Smooth muscle cell (in vitro differentiated cells): ENCODE measurements at regions not wholly inside any gene's neighbourhood (a gene's known extent, or its start where the extent isn't known, plus 50 kb on each side); places are given as distances from the start of the nearest gene placed in this dataset.

ENCODE experiments used
- DNase-seq: peaks from one replicate; lab custom pipeline; 2025; ENCODE audit not compliant: unreplicated experiment; lab: John Stamatoyannopoulos, UW
- H2AFZ ChIP-seq: fragments of 200-600 bp; sonication (generic); 2 replicates; pipeline ENCODE4 v1.6.0; 2016; ENCODE audit warnings: antibody characterized with exemption, low read depth, mild to moderate bottlenecking
- H3F3A ChIP-seq: fragments of 200-600 bp; sonication (generic); 2 replicates; pipeline ENCODE4 v1.6.0; 2017; ENCODE audit warnings: antibody characterized with exemption, low read depth
- H3K27ac ChIP-seq: fragments of 200-600 bp; sonication (generic); 2 replicates; pipeline ENCODE4 v1.5.1; 2016; ENCODE audit warnings: low read depth, mild to moderate bottlenecking
- H3K27me3 ChIP-seq: fragments of 200-600 bp; sonication (generic); 2 replicates; pipeline ENCODE4 v1.6.1; 2016; ENCODE audit warnings: low read depth, mild to moderate bottlenecking
- H3K36me3 ChIP-seq: fragments of 200-600 bp; sonication (generic); 2 replicates; pipeline ENCODE4 v1.5.1; 2016; ENCODE audit warnings: low read depth
- H3K4me1 ChIP-seq: fragments of 200-600 bp; sonication (generic); 2 replicates; pipeline ENCODE4 v1.5.1; 2016; ENCODE audit warnings: low read depth
- H3K4me2 ChIP-seq: fragments of 200-600 bp; sonication (generic); 2 replicates; pipeline ENCODE4 v1.6.0; 2016; ENCODE audit warnings: mild to moderate bottlenecking
- H3K4me3 ChIP-seq: fragments of 200-600 bp; sonication (generic); 2 replicates; pipeline ENCODE4 v1.5.1; 2016; ENCODE audit warnings: mild to moderate bottlenecking
- H3K79me2 ChIP-seq: fragments of 200-600 bp; sonication (generic); 2 replicates; pipeline ENCODE4 v1.6.0; 2016; ENCODE audit warnings: low read depth, mild to moderate bottlenecking
- H3K9ac ChIP-seq: fragments of 200-600 bp; sonication (generic); 2 replicates; pipeline ENCODE4 v1.6.0; 2016; ENCODE audit warnings: low read depth
- H3K9me3 ChIP-seq: fragments of 200-600 bp; sonication (generic); replicated peaks from 2 replicates; pipeline ENCODE4 v1.5.1; 2016; ENCODE audit warnings: low read depth
- H4K20me1 ChIP-seq: fragments of 200-600 bp; sonication (generic); 2 replicates; pipeline ENCODE4 v1.6.0; 2016; ENCODE audit warnings: low read depth
- CTCF ChIP-seq: fragments of 200-600 bp; sonication (generic); IDR thresholded peaks from 2 replicates; pipeline ENCODE4 v1.5.1; 2017; ENCODE audit warnings: borderline replicate concordance, mild to moderate bottlenecking, antibody characterized with exemption; ENCODE audit not compliant: insufficient read depth, poor library complexity, severe bottlenecking
- WGBS: methylation state at CpG from one replicate; pipeline ENCODE4 v1.1.7; 2016; ENCODE audit warnings: low lambda C conversion rate; 5-methylcytosine and 5-hydroxymethylcytosine counted together

- DNase-seq, result no peak
- H3K36me3 ChIP-seq, result no peaks in the 10 kb centered on the region
- no peaks in the 10 kb centered on the region for H3K4me1 ChIP-seq
- no peak overlapping the region for H3K4me2 ChIP-seq
- H3K27ac ChIP-seq, result no peak overlapping the region
- no peaks in the 10 kb centered on the region for H3K27me3 ChIP-seq
- no peak overlapping the region for H3K9ac ChIP-seq
- H3K79me2 ChIP-seq, result no peaks in the 10 kb centered on the region
- WGBS, result 43% methylated on average over 2 of the region's 2 CpGs
- H3F3A ChIP-seq, result no peaks in the 10 kb centered on the region
- H3K4me3 ChIP-seq, result no peak overlapping the region
- TF ChIP-seq CTCF, result no peak
- no peak overlapping the region for H2AFZ ChIP-seq
- H4K20me1 ChIP-seq, result no peaks in the 10 kb centered on the region
- no peaks in the 10 kb centered on the region for H3K9me3 ChIP-seq
These were observed 442.4 kb upstream of the MGAT4C start for GRCh38 chr12:86698641-86698980.

- no peak overlapping the region for H2AFZ ChIP-seq
- no peak overlapping the region for H3K27ac ChIP-seq
These were observed 441.9 kb upstream of the MGAT4C start for GRCh38 chr12:86697916-86698640.

DNA sequence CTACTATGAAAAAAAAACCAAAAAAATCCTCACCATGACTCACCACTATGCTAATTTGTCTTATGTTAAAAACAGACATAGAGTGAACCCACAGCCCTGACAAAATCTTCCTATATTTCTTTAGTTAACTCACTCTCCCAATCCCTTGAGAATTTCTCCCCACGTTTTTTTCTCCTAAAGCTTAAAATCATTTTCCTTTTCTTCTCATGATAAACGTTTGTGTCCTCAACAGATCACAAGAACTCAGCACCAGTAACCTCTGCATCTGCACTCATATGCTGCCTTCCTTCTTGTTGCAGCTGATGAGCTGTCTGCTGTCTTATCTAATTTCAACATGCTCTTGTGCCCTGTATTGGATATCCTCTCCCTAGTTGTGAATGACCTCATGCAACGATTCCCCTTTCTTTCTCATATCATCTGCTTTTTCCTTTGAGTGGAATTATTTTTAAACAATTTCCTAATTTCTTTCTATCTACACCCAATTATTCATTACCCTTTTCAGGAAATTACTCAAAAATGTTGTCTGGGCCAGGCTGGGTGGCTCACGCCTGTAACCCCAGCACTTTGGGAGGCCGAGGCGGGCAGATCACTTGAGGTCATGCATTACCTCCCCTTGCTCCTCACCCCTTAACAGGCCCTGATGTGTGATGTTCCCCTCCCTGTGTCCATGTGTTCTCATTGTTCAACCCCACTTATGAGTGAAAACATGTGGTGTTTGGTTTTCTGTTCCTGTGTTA lies 427.5 kb upstream of the MGAT4C start:
- no peaks in the 10 kb centered on the region for H3K4me1 ChIP-seq
- H3K27ac ChIP-seq, result peak overlapping the region; percentile 27
- TF ChIP-seq CTCF, result no peak

More at GRCh38 chr12:86697916-86698640, 441.9 kb upstream of the MGAT4C start:
- H3K36me3 ChIP-seq, result no peaks in the 10 kb centered on the region
- H3K9me3 ChIP-seq, result no peaks in the 10 kb centered on the region
- H4K20me1 ChIP-seq, result no peaks in the 10 kb centered on the region
- no peak overlapping the region for H3K4me3 ChIP-seq
- no peaks in the 10 kb centered on the region for H3K27me3 ChIP-seq
- WGBS, result 91% methylated on average over 2 of the region's 2 CpGs
- H3K4me1 ChIP-seq, result no peaks in the 10 kb centered on the region
- DNase-seq, result no peak
- no peaks in the 10 kb centered on the region for H3F3A ChIP-seq
- no peak overlapping the region for H3K4me2 ChIP-seq
- H3K9ac ChIP-seq, result no peak overlapping the region
- TF ChIP-seq CTCF, result no peak
- no peaks in the 10 kb centered on the region for H3K79me2 ChIP-seq

GRCh38 chr12:86681060-86681459 lies 424.9 kb upstream of the MGAT4C start:
- Histone ChIP-seq H3K79me2 (no peaks in the 10 kb centered on the region), H3K27me3 (no peaks in the 10 kb centered on the region), H3K27ac (no peak overlapping the region), H3K9me3 (no peaks in the 10 kb centered on the region), H3F3A (no peaks in the 10 kb centered on the region), H3K4me1 (no peaks in the 10 kb centered on the region), H3K4me2 (no peak overlapping the region), H2AFZ (no peak overlapping the region), H3K36me3 (no peaks in the 10 kb centered on the region), H3K4me3 (no peak overlapping the region), H3K9ac (no peak overlapping the region), H4K20me1 (no peaks in the 10 kb centered on the region)
- no peak for TF ChIP-seq CTCF
- 83% methylated on average over 1 of the region's 1 CpG for WGBS
- DNase-seq, result no peak

More for the DNA sequence above, 427.5 kb upstream of the MGAT4C start:
- H3F3A ChIP-seq, result no peaks in the 10 kb centered on the region
- H3K9ac ChIP-seq, result no peak overlapping the region
- H3K27me3 ChIP-seq, result no peaks in the 10 kb centered on the region
- no peak overlapping the region for H3K4me3 ChIP-seq
- 52% methylated on average over 6 of the region's 6 CpGs for WGBS
- H3K79me2 ChIP-seq, result no peaks in the 10 kb centered on the region
- H3K36me3 ChIP-seq, result no peaks in the 10 kb centered on the region
- H4K20me1 ChIP-seq, result no peaks in the 10 kb centered on the region
- H3K9me3 ChIP-seq, result no peaks in the 10 kb centered on the region
- DNase-seq, result no peak
- peak overlapping the region; percentile 43 for H2AFZ ChIP-seq
- peak overlapping the region; percentile 57 for H3K4me2 ChIP-seq
